Coronary artery (tissue), 2 donors: ENCODE measurements at regions not wholly inside any gene's neighbourhood (a gene's known extent, or its start where the extent isn't known, plus 50 kb on each side); places are given as distances from the start of the nearest gene placed in this dataset.

Experiments
- DNase-seq: peaks from one replicate; pipeline ENCODE4 v3.0.0-alpha.2; 2017; ENCODE audit warnings: low spot score
- H3K27ac ChIP-seq, 2 donors: fragments of 200-600 bp; sonication (generic); one replicate each; pipeline ENCODE4 v1.5.1; 2016 to 2019
- H3K4me3 ChIP-seq: fragments of 200-600 bp; sonication (generic); 2 replicates; pipeline ENCODE4 v1.5.1; 2016; ENCODE audit warnings: mild to moderate bottlenecking, moderate library complexity
- TF ChIP-seq, protein P1 (sequence below): fragments of 200-600 bp; sonication (generic); IDR thresholded peaks from one replicate; pipeline ENCODE4 v1.5.1; 2019; ENCODE audit warnings: antibody characterized with exemption

DNA sequence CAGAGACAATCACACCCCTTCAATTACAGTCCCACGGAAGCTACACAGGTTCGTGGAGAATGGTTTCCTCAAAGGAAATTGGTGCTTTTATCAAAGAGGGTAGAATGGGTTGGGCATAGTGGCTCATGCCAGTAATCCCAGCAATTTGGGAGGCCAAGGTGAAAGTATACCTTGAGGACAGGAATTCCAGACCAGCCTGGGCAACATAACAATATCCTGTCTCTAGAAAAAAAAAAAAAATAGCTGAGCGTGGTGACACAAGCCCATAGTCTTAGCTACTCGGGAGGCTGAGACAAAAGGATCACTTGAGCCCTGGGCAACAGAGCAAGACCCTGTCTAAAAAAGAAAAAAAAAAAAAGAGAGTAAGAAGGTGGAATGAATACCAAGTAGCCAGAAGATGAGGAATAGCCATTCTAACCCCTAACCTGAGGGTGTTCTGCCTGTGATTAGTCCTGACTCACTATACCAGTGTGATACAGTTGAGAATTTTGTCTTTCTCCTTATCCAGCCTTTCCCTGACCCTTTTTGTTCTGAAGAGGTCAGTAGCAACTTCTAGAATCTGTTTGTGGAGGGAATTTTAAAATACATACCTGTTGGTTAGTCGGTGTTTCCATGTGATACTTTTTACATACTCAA is 283.2 kb downstream of the MREG start:
- Histone ChIP-seq H3K4me3 (no peak overlapping the region), H3K27ac (no peak overlapping the region)
- TF ChIP-seq, protein P1, sequence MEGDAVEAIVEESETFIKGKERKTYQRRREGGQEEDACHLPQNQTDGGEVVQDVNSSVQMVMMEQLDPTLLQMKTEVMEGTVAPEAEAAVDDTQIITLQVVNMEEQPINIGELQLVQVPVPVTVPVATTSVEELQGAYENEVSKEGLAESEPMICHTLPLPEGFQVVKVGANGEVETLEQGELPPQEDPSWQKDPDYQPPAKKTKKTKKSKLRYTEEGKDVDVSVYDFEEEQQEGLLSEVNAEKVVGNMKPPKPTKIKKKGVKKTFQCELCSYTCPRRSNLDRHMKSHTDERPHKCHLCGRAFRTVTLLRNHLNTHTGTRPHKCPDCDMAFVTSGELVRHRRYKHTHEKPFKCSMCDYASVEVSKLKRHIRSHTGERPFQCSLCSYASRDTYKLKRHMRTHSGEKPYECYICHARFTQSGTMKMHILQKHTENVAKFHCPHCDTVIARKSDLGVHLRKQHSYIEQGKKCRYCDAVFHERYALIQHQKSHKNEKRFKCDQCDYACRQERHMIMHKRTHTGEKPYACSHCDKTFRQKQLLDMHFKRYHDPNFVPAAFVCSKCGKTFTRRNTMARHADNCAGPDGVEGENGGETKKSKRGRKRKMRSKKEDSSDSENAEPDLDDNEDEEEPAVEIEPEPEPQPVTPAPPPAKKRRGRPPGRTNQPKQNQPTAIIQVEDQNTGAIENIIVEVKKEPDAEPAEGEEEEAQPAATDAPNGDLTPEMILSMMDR: no peak
- no peak for DNase-seq

DNA sequence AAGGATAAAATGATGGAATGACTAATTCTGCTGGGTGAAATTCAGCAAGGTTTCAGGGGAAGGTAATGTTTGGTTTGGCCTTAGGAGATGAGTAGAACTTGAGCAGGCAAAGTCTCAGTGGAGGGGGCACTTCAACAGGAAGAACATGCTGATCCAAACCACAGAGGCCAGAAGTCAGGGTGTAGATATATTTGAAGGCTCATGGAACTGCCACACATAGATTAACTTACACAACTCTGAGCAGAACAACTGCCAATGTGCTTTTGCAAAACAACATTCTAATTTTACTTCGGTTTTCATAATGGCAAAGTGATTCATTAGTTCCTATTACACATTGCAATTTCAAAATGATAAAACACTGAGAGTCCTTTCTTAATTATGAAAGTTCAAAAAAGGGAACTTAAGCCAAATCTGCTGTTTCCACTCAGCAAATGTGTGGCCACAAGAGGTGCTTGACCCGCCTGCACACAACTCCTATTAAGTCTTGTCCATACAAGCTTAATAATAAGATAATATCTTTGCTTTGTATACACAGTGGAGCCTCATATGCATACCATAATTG is 284.8 kb downstream of the MREG start:
- Histone ChIP-seq H3K27ac (peak overlapping the region; percentile 28 to 79), H3K4me3 (no peak overlapping the region)
- peak; percentile 78 for DNase-seq
- TF ChIP-seq, protein P1: no peak

DNA sequence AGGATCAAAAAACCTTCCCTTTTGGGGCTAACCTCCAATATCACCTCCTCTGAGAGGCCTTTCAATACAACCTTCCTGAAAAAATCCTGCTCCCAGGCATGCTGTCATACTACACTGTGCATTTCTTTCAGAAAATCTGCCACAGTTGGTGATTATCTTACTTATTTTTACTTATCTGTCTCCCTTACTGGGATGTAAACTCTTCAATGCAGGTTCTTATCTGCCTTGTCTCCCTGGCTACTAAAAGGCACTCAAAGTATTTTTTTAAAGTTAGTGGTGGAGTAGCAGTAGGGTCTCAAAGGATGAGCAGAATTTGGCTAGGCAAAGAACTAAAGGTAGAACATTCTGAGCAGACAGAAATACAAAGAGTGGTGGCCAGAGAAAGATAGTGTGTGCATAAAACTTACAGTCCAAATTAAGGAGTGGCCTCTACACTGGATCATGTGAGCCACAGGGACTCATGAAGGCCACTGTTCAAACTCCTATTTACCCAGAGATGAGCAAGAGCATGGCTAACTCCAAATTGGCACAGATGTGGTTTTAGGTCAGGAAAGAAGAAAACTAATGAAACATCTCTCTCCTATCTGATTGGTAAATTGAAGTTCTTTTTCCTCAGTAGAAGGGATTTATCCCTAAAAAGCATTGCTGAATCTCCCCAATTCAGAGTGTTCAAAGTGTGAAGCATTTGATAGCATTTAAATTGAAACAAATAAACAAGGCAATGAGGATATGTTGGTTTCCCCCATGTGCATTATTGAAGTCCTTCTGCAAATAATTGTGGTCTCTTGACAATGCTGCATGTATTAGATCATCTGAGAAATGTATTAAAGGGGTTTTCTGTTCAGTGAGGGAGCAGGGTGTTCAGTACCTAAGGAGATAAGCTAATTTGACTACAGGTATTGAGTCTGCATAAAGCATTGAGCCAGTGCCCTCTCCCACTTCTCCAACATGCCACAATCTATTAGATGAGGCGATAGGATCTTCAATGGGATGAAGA is 285.5 kb downstream of the MREG start:
- peak overlapping the region in 1 of 2 donors; percentile 73 for H3K27ac ChIP-seq

DNA sequence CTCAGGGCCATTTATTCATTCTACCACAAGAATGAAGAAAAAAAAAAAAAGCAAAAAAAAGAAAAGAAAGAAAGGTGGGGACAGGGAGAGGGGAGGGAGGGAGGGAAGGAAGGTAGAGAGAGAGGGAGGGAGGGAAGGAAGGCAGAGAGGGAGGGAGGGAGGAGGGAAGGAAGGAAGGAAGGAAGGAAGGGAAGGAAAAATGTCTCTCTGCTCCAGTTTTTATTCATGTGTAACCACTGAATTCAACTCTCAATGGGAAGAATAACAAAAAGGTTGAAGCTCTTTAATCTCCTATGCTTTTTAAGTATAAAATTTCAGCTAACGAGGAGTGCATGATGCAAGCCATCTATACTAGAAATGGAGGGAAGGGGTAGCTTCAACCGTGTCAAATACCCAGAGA is 287.3 kb downstream of the MREG start:
- DNase-seq: no peak
- TF ChIP-seq, protein P1: no peak
- no peak overlapping the region for H3K4me3 ChIP-seq
- no peak overlapping the region for H3K27ac ChIP-seq

More for the DNA sequence above, 285.5 kb downstream of the MREG start:
- no peak for DNase-seq
- TF ChIP-seq, protein P1: no peak
- no peak overlapping the region for H3K4me3 ChIP-seq

DNA sequence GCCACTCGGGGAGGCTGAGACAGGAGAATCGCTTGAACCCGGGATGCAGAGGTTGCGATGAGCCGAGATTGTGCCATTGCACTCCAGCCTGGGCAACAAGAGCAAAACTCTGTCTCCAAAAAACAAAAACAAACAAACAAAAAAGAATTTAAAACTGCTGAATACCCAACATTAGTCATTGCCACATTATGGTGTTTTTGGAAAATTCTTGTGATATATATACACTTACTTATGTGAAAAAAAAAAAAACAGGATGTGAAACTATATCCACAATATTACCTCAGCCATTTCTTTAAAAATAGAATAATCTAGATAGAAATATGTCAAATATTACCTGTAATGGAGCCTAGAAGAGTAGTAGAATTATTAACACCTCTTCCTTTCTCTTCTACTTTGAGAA is 288.3 kb upstream of the FN1 start:
- DNase-seq: no peak
- Histone ChIP-seq H3K4me3 (no peak overlapping the region), H3K27ac (no peak overlapping the region)
- TF ChIP-seq, protein P1: no peak

DNA sequence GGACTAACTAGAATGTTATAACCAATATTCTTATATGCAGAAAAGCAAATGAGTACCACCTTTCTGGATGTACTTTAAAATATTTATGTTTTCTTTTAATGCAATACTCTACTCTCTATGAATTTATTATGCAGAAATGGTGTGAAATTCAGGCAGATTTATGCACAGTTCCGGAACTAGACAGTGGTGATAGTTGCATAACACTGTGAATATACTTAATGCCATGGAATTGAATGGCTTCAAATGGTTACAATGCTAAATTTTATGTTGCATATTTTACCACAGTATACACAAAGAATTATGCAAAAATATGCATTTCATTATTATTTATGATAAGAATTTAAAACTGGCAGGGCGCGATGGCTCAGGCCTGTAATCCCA is 287.8 kb upstream of the FN1 start:
- no peak for DNase-seq
- Histone ChIP-seq H3K27ac (no peak overlapping the region), H3K4me3 (no peak overlapping the region)
- TF ChIP-seq, protein P1: no peak
